Chondrocyte (in vitro differentiated cells): ENCODE measurements at regions not wholly inside any gene's neighbourhood (a gene's known extent, or its start where the extent isn't known, plus 50 kb on each side); places are given as distances from the start of the nearest gene placed in this dataset.
A peak's percentile ranks its signal among the peaks of the same experiment; 100 is the strongest.

Experiments used
- DNase-seq: peaks from one replicate; pipeline ENCODE4 v3.0.0; 2021; ENCODE audit warnings: mixed read lengths, low spot score
- H3K27ac Mint-ChIP-seq: one replicate; pipeline ENCODE4 v1.8.0; 2021; ENCODE audit warnings: mild to moderate bottlenecking, moderate library complexity, mixed read lengths; ENCODE audit not compliant: unreplicated experiment
- H3K27me3 Mint-ChIP-seq: 2 replicates; pipeline ENCODE4 v1.8.0; 2021; ENCODE audit warnings: low read depth, mixed read lengths
- H3K36me3 Mint-ChIP-seq: 2 replicates; pipeline ENCODE4 v1.8.0; 2021; ENCODE audit warnings: low read depth, mixed read lengths
- H3K4me1 Mint-ChIP-seq: 2 replicates; pipeline ENCODE4 v1.8.0; 2021; ENCODE audit warnings: low read depth, mild to moderate bottlenecking, mixed read lengths
- H3K4me3 Mint-ChIP-seq: one replicate; pipeline ENCODE4 v1.8.0; 2021; ENCODE audit warnings: mild to moderate bottlenecking, moderate library complexity, mixed read lengths; ENCODE audit not compliant: unreplicated experiment
- H3K9me3 Mint-ChIP-seq: 2 replicates; pipeline ENCODE4 v1.8.0; 2021; ENCODE audit warnings: low read depth, mixed read lengths
- CTCF ChIP-seq: fragments of 200-600 bp; sonication (generic); IDR thresholded peaks from 2 replicates; pipeline ENCODE4 v1.5.0; 2021; ENCODE audit warnings: antibody characterized with exemption, mild to moderate bottlenecking, moderate library complexity

DNA sequence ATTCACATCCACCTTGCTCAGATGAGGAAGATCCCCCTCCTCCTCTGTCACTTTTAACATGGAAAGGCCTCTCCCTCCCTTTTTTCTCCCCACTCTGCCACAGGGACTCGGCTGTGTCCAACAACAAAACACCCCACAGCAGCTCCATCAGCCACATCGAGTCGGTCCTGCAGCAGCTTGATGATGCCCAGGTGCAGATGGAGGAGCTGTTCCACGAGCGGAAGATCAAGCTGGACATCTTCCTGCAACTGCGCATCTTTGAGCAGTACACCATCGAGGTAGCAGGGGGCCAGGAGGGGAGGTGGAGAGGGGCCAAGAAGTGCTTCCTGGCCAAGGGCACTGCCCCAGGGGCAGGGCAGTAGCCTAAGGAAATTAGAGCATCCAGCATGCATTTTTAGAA, 331.7 kb upstream of the UMPS start:
- DNase-seq, result no peak
- no peak overlapping the region for H3K27ac Mint-ChIP-seq
- no peaks in the 10 kb centered on the region for H3K27me3 Mint-ChIP-seq
- H3K4me1 Mint-ChIP-seq, result peaks cover 50% of the 10 kb centered on the region
- no peaks in the 10 kb centered on the region for H3K9me3 Mint-ChIP-seq
- H3K36me3 Mint-ChIP-seq, result peaks cover 5% of the 10 kb centered on the region
- H3K4me3 Mint-ChIP-seq, result no peak overlapping the region
- TF ChIP-seq CTCF, result no peak

DNA sequence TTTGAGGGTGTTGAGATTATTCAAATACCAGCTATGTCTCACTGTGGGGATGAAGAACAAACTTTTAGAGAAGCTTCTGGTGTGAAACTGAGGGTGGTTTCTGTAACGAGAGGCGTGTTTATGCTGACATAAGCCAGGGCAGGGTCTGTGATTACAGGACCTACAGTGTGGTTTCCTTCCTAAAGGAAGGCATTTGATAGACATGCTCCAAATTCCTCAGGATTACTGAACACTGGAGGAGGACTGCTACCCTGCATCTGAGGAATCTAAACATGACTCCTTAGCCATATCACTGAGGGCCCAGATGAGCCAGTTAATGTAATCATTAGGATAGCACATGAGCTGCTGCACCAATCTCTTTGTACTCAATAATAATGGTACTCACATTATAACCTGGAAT, 328.4 kb upstream of the UMPS start:
- Mint-ChIP-seq H3K9me3 (no peaks in the 10 kb centered on the region), H3K4me1 (peaks cover 32% of the 10 kb centered on the region), H3K4me3 (no peak overlapping the region), H3K27me3 (no peaks in the 10 kb centered on the region), H3K36me3 (peaks cover 7% of the 10 kb centered on the region), H3K27ac (peak overlapping the region; percentile 38)
- no peak for DNase-seq
- TF ChIP-seq CTCF, result no peak

GRCh38 chr3:124402791-124403190, 327.5 kb upstream of the UMPS start:
- no peaks in the 10 kb centered on the region for H3K27me3 Mint-ChIP-seq
- no peaks in the 10 kb centered on the region for H3K9me3 Mint-ChIP-seq
- peaks cover 5% of the 10 kb centered on the region for H3K36me3 Mint-ChIP-seq
- H3K27ac Mint-ChIP-seq, result no peak overlapping the region
- no peak for DNase-seq
- H3K4me1 Mint-ChIP-seq, result peaks cover 29% of the 10 kb centered on the region
- TF ChIP-seq CTCF, result no peak
- H3K4me3 Mint-ChIP-seq, result no peak overlapping the region

GRCh38 chr3:124404621-124405020, 325.6 kb upstream of the UMPS start:
- Mint-ChIP-seq H3K27me3 (no peaks in the 10 kb centered on the region), H3K9me3 (no peaks in the 10 kb centered on the region), H3K4me3 (no peak overlapping the region), H3K36me3 (peaks cover 5% of the 10 kb centered on the region), H3K27ac (no peak overlapping the region), H3K4me1 (peaks cover 33% of the 10 kb centered on the region)
- TF ChIP-seq CTCF, result no peak
- no peak for DNase-seq

GRCh38 chr3:124407260-124407659, 323.0 kb upstream of the UMPS start:
- H3K4me1 Mint-ChIP-seq, result peaks cover 26% of the 10 kb centered on the region
- peaks cover 11% of the 10 kb centered on the region for H3K36me3 Mint-ChIP-seq
- DNase-seq, result no peak
- peaks cover 4% of the 10 kb centered on the region for H3K9me3 Mint-ChIP-seq
- H3K27ac Mint-ChIP-seq, result peak overlapping the region; percentile 45
- no peak overlapping the region for H3K4me3 Mint-ChIP-seq
- H3K27me3 Mint-ChIP-seq, result no peaks in the 10 kb centered on the region
- no peak for TF ChIP-seq CTCF
